ENCODE measurements at regions not wholly inside any gene's neighbourhood (a gene's known extent, or its start where the extent isn't known, plus 50 kb on each side); places are given as distances from the start of the nearest gene placed in this dataset.

- Histone ChIP-seq H3K9me3 (ENCODE audit: low read length) (no peaks in the 10 kb centered on the region), H3K36me3 (ENCODE audit: insufficient read depth, low read length) (no peaks in the 10 kb centered on the region), H3K4me3 (ENCODE audit: low read length) (no peak overlapping the region), H3K9me2 (ENCODE audit: insufficient read depth, low read length) (no peaks in the 10 kb centered on the region), H3K9ac (ENCODE audit: low read length) (no peak overlapping the region), H3K27ac (ENCODE audit: low read length) (no peak overlapping the region), H3K4me2 (ENCODE audit: low read length) (no peak overlapping the region), H3F3A (ENCODE audit: insufficient read depth, low read length, poor library complexity, severe bottlenecking) (no peaks in the 10 kb centered on the region), H4K20me1 (ENCODE audit: insufficient read depth) (no peaks in the 10 kb centered on the region), H2AFZ (ENCODE audit: low read depth, low read length) (no peak overlapping the region), H3K79me2 (replicated peaks; ENCODE audit: insufficient read depth, low read length) (no peaks in the 10 kb centered on the region), H3K27me3 (ENCODE audit: insufficient read depth, low read depth, low read length) (no peaks in the 10 kb centered on the region)
- TF ChIP-seq CTCF (IDR thresholded peaks at IDR 0.05; ENCODE audit: poor library complexity, severe bottlenecking): no peak
Observed at GRCh38 chrX:13917507-13917906, 100.6 kb upstream of the GPM6B start.

- TF ChIP-seq SMC3 (conservative IDR thresholded peaks at IDR 0.05; ENCODE audit: poor library complexity) (no peak), MXI1 (conservative IDR thresholded peaks at IDR 0.05; ENCODE audit: poor library complexity, severe bottlenecking) (no peak), RAD21 (conservative IDR thresholded peaks at IDR 0.05) (no peak), TAF1 (IDR thresholded peaks at IDR 0.05; ENCODE audit: low read depth) (no peak), EP300 (conservative IDR thresholded peaks at IDR 0.05; ENCODE audit: poor library complexity, severe bottlenecking) (no peak), REST (IDR thresholded peaks at IDR 0.05; ENCODE audit: borderline replicate concordance) (no peak), POLR2AphosphoS5 (IDR thresholded peaks at IDR 0.05) (no peak), EZH2 (IDR thresholded peaks at IDR 0.05; ENCODE audit: borderline replicate concordance, insufficient read depth, low read length, poor library complexity, severe bottlenecking) (no peak), CTCF (IDR thresholded peaks at IDR 0.05; ENCODE audit: poor library complexity, severe bottlenecking) (no peak)
- Histone ChIP-seq H3K9ac (ENCODE audit: low read length) (no peak overlapping the region), H3K4me2 (ENCODE audit: low read length) (no peak overlapping the region), H3K36me3 (ENCODE audit: insufficient read depth, low read length) (no peaks in the 10 kb centered on the region), H2AFZ (ENCODE audit: low read depth, low read length) (no peak overlapping the region), H4K20me1 (ENCODE audit: insufficient read depth) (no peaks in the 10 kb centered on the region), H3K9me2 (ENCODE audit: insufficient read depth, low read length) (no peaks in the 10 kb centered on the region), H3K27me3 (ENCODE audit: insufficient read depth, low read depth, low read length) (no peaks in the 10 kb centered on the region), H3K79me2 (replicated peaks; ENCODE audit: insufficient read depth, low read length) (no peaks in the 10 kb centered on the region), H3K27ac (ENCODE audit: low read length) (no peak overlapping the region), H3F3A (ENCODE audit: insufficient read depth, low read length, poor library complexity, severe bottlenecking) (no peaks in the 10 kb centered on the region), H3K4me3 (ENCODE audit: low read length) (no peak overlapping the region), H3K9me3 (ENCODE audit: low read length) (no peaks in the 10 kb centered on the region)
Observed at GRCh38 chrX:13911586-13911985, 94.7 kb upstream of the GPM6B start.

Measured in neural cell (in vitro differentiated cells).